IMR-90 (cell line): ENCODE measurements at regions not wholly inside any gene's neighbourhood (a gene's known extent, or its start where the extent isn't known, plus 50 kb on each side); places are given as distances from the start of the nearest gene placed in this dataset.

Experiments used
- ATAC-seq: fragments of 200-7000 bp; cut with Tn5 transposase; 2 replicates; pipeline ENCODE4 v1.9.1; 2020; ENCODE audit warnings: low read depth, mild to moderate bottlenecking, moderate library complexity
- BruUV-seq: library from RNA; stranded (reverse); fragments of 400-500 nt; replicated peaks from 2 replicates; lab custom pipeline; 2021; lab: Mats Ljungman, UMichigan
- CTCF ChIA-PET: fragments of 300-600 bp; formaldehyde crosslinking; extraction: SDS; loops from one replicate; lab custom pipeline; 2021; ENCODE audit warnings: antibody characterized with exemption; lab: Yijun Ruan, JAX
- POLR2A ChIA-PET: fragments of 300-600 bp; sonication (Branson Sonifier 250); formaldehyde crosslinking; loops from one replicate; lab custom pipeline; 2022; ENCODE audit warnings: antibody characterized with exemption; ENCODE audit not compliant: unreplicated experiment; lab: Charles Lee
- DNase-seq: peaks from one replicate; pipeline ENCODE4 v3.0.0; 2013
- H2AFZ ChIP-seq: replicated peaks from 2 replicates; pipeline ENCODE3; 2013; ENCODE audit warnings: low read length, mild to moderate bottlenecking; ENCODE audit not compliant: poor library complexity
- H2AK5ac ChIP-seq: 2 replicates; pipeline ENCODE4 v1.6.1; 2013; ENCODE audit warnings: low read depth, low read length, inconsistent platforms
- H2AK9ac ChIP-seq: replicated peaks from 2 replicates; pipeline ENCODE3; 2013; ENCODE audit warnings: mild to moderate bottlenecking, low read depth, low read length, moderate library complexity; ENCODE audit not compliant: poor library complexity
- H2BK120ac ChIP-seq: 2 replicates; pipeline ENCODE4 v1.6.1; 2013; ENCODE audit warnings: low read depth, low read length, inconsistent platforms
- H2BK15ac ChIP-seq: 3 replicates; pipeline ENCODE4 v1.6.1; 2013; ENCODE audit warnings: low read depth, low read length, inconsistent platforms
- H2BK20ac ChIP-seq: 2 replicates; pipeline ENCODE4 v1.6.1; 2013; ENCODE audit warnings: low read depth, mild to moderate bottlenecking, inconsistent platforms, low read length, moderate library complexity
- H2BK5ac ChIP-seq: 2 replicates; pipeline ENCODE4 v1.6.1; 2013; ENCODE audit warnings: mild to moderate bottlenecking, low read depth, low read length, inconsistent platforms; ENCODE audit not compliant: poor library complexity, severe bottlenecking
- H3K14ac ChIP-seq: replicated peaks from 2 replicates; pipeline ENCODE4 v1.6.1; 2013; ENCODE audit warnings: low read depth, low read length, inconsistent platforms
- H3K18ac ChIP-seq: 2 replicates; pipeline ENCODE4 v1.6.1; 2013; ENCODE audit warnings: low read depth, low read length, control low read depth
- H3K23ac ChIP-seq: 2 replicates; pipeline ENCODE4 v1.6.1; 2013; ENCODE audit warnings: low read depth, low read length, inconsistent platforms
- H3K27ac ChIP-seq: 2 replicates; pipeline ENCODE4 v1.5.1; 2013; ENCODE audit warnings: mild to moderate bottlenecking, control low read depth, low read length; ENCODE audit not compliant: insufficient read depth
- H3K27me3 ChIP-seq: 2 replicates; pipeline ENCODE4 v1.6.1; 2013; ENCODE audit warnings: low read length; ENCODE audit not compliant: control insufficient read depth, insufficient read depth
- H3K36me3 ChIP-seq: 2 replicates; pipeline ENCODE4 v1.6.1; 2013; ENCODE audit warnings: low read length, mixed read lengths; ENCODE audit not compliant: control insufficient read depth, insufficient read depth
- H3K4ac ChIP-seq: 2 replicates; pipeline ENCODE4 v1.6.1; 2013; ENCODE audit warnings: low read depth, low read length, inconsistent platforms
- H3K4me1 ChIP-seq: 2 replicates; pipeline ENCODE4 v1.6.1; 2013; ENCODE audit warnings: low read length, mixed read lengths; ENCODE audit not compliant: control insufficient read depth, insufficient read depth
- H3K4me2 ChIP-seq: 2 replicates; pipeline ENCODE4 v1.6.1; 2013; ENCODE audit warnings: low read depth, mild to moderate bottlenecking, control low read depth, low read length, moderate library complexity
- H3K4me3 ChIP-seq: 2 replicates; pipeline ENCODE4 v1.5.1; 2013; ENCODE audit warnings: low read depth, mild to moderate bottlenecking, control low read depth, low read length, moderate library complexity; ENCODE audit not compliant: insufficient read depth
- H3K56ac ChIP-seq: 2 replicates; pipeline ENCODE4 v1.6.1; 2013; ENCODE audit warnings: low read length, inconsistent platforms; ENCODE audit not compliant: insufficient read depth; ENCODE audit errors: extremely low read depth
- H3K79me1 ChIP-seq, 2 experiments: 2 replicates each; pipeline ENCODE4 v1.6.1; 2013; ENCODE audit warnings: low read length in 2 of 2, inconsistent platforms in 1 of 2, low read depth in 1 of 2
- H3K9ac ChIP-seq: 2 replicates; pipeline ENCODE4 v1.6.1; 2013; ENCODE audit warnings: low read depth, low read length, control low read depth
- H3K9me1 ChIP-seq: 2 replicates; pipeline ENCODE4 v1.6.1; 2013; ENCODE audit warnings: low read length, inconsistent platforms; ENCODE audit not compliant: insufficient read depth
- H3K9me3 ChIP-seq: 2 replicates; pipeline ENCODE4 v1.6.1; 2013; ENCODE audit warnings: low read length; ENCODE audit not compliant: control insufficient read depth, insufficient read depth
- H4K20me1 ChIP-seq: 2 replicates; pipeline ENCODE4 v1.6.1; 2013; ENCODE audit warnings: low read length, inconsistent platforms; ENCODE audit not compliant: insufficient read depth
- H4K5ac ChIP-seq: 2 replicates; pipeline ENCODE4 v1.6.1; 2013; ENCODE audit warnings: mild to moderate bottlenecking, low read depth, low read length, control low read depth
- H4K8ac ChIP-seq, 2 experiments: 2 replicates each; pipeline ENCODE4 v1.6.1; 2013; ENCODE audit warnings: low read depth in 2 of 2, low read length in 2 of 2, control low read depth in 1 of 2, inconsistent platforms in 1 of 2
- H4K91ac ChIP-seq: 2 replicates; pipeline ENCODE4 v1.6.1; 2013; ENCODE audit warnings: low read depth, low read length, inconsistent platforms; ENCODE audit not compliant: insufficient read depth
- CHD1 ChIP-seq: IDR thresholded peaks from 2 replicates; pipeline ENCODE4 v1.6.1; 2012; ENCODE audit warnings: low read depth, low read length, improper control_type of control experiment
- MAFK ChIP-seq: IDR thresholded peaks from 2 replicates; pipeline ENCODE4 v1.6.1; 2012; ENCODE audit warnings: low read depth, low read length, improper control_type of control experiment
- WGBS, 2 experiments: methylation state at CpG; one replicate each; pipeline versions ENCODE4 v1.1.5 to v1.1.7; 2013; ENCODE audit warnings: missing lambda C conversion rate in 2 of 2; ENCODE audit not compliant: insufficient read length in 1 of 2; ENCODE audit errors: extremely low coverage in 2 of 2; 5-methylcytosine and 5-hydroxymethylcytosine counted together
- dilution Hi-C: fragments of 300-500 bp; cut with HindIII; formaldehyde crosslinking; loops from one replicate; pipeline ENCODE4 v1.14.3; 2018; ENCODE audit warnings: low sequenced_read_pairs; ENCODE audit not compliant: unreplicated experiment
- in situ Hi-C: fragments of 300-500 bp; cut with MboI; formaldehyde crosslinking; loops from 3 replicates; pipeline ENCODE4 v1.14.3; 2019; ENCODE audit warnings: low sequenced_read_pairs, inconsistent platforms, mixed read lengths
- intact Hi-C: fragments of 100-400 bp; cut with micrococcal nuclease; formaldehyde crosslinking; loops from 2 replicates; pipeline ENCODE4 v1.10.0; 2022

- no peak overlapping the region for H4K5ac ChIP-seq
- H3K4me1 ChIP-seq: no peaks in the 10 kb centered on the region
- H3K56ac ChIP-seq: no peak overlapping the region
- H3K4me3 ChIP-seq: no peak overlapping the region
- no peak overlapping the region for H2BK5ac ChIP-seq
- no TSS peak for BruUV-seq
- no peaks in the 10 kb centered on the region for H3K9me1 ChIP-seq
- H4K20me1 ChIP-seq: no peaks in the 10 kb centered on the region
- H2BK120ac ChIP-seq: no peak overlapping the region
- no peak overlapping the region for H4K91ac ChIP-seq
- no peak overlapping the region for H2BK20ac ChIP-seq
- POLR2A ChIA-PET: no interaction called here
- CTCF ChIA-PET: no interaction called here
- H2AFZ ChIP-seq: no peak overlapping the region
- no peak overlapping the region for H4K8ac ChIP-seq
- peaks cover 26% of the 10 kb centered on the region for H3K9me3 ChIP-seq
- H3K36me3 ChIP-seq: no peaks in the 10 kb centered on the region
- in situ Hi-C loops (no loop called here), dilution Hi-C loops (no loop called here), intact Hi-C loops (no loop called here)
- no peaks in the 10 kb centered on the region for H3K79me1 ChIP-seq
- H3K4ac ChIP-seq: no peak overlapping the region
- no peak overlapping the region for H2BK15ac ChIP-seq
- no peak overlapping the region for H2AK9ac ChIP-seq
- H3K27me3 ChIP-seq: no peaks in the 10 kb centered on the region
- H3K18ac ChIP-seq: no peak overlapping the region
- no peak overlapping the region for H3K27ac ChIP-seq
- H3K4me2 ChIP-seq: no peak overlapping the region
- TF ChIP-seq CHD1 (no peak), MAFK (no peak)
- H3K14ac ChIP-seq: no peak overlapping the region
- DNase-seq (no peak), ATAC-seq (no peak)
- no peak overlapping the region for H3K23ac ChIP-seq
- H2AK5ac ChIP-seq: no peak overlapping the region
- WGBS, 2 experiments: 57% methylated on average over 2 of the region's 8 CpGs; no CpG with 5 or more reads in 1 of the 2 experiments
- no peak overlapping the region for H3K9ac ChIP-seq
These were observed 297.2 kb downstream of the AJAP1 start for GRCh38 chr1:4951601-4952000.
